ENCODE measurements at regions not wholly inside any gene's neighbourhood (a gene's known extent, or its start where the extent isn't known, plus 50 kb on each side); places are given as distances from the start of the nearest gene placed in this dataset.

GRCh38 chr13:44814836-44815235 lies 174.4 kb downstream of the NUFIP1 start:
- no peaks in the 10 kb centered on the region for H3K36me3 ChIP-seq (ENCODE audit: insufficient read depth, low read length)
- H3K27ac Mint-ChIP-seq = no peak overlapping the region
- ATAC-seq (ENCODE audit: poor library complexity) (no peak), DNase-seq (no peak)
- intact Hi-C loops (cut with DNase I, micrococcal nuclease) = loop anchor here in 1 of 2 experiments (10.0 kb wide), 1 partner anchor 330 kb away; no protein-coding TSS in a partner anchor
- no peaks in the 10 kb centered on the region for H3K27me3 Mint-ChIP-seq
- no peaks in the 10 kb centered on the region for H3K4me1 ChIP-seq (ENCODE audit: insufficient read depth, low read length)
- H3K27me3 ChIP-seq (ENCODE audit: control insufficient read depth in 1 of 2, insufficient read depth in 2 of 2, low read length in 2 of 2) = no peaks in the 10 kb centered on the region
- ChIA-PET POLR2A (no interaction called here), CTCF (no interaction called here)
- no peak overlapping the region for H3K27ac ChIP-seq (ENCODE audit: low read depth in 1 of 2, low read length in 2 of 2)
- H3K4me3 Mint-ChIP-seq = no peak overlapping the region
- no peaks in the 10 kb centered on the region for H3K36me3 Mint-ChIP-seq (ENCODE audit: low read depth)
- H3K4me3 ChIP-seq (ENCODE audit: low read length) = no peak overlapping the region
- H3K9me3 ChIP-seq (ENCODE audit: control insufficient read depth in 1 of 2, insufficient read depth in 1 of 2, low read length in 2 of 2) = no peaks in the 10 kb centered on the region
- no peaks in the 10 kb centered on the region for H3K9me3 Mint-ChIP-seq
- H3K4me1 Mint-ChIP-seq (ENCODE audit: low read depth) = no peaks in the 10 kb centered on the region
- TF ChIP-seq CTCF (IDR thresholded peaks at IDR 0.05) = no peak

GRCh38 chr13:44814161-44814560 lies 175.1 kb downstream of the NUFIP1 start:
- no peak overlapping the region for H3K4me3 ChIP-seq (ENCODE audit: low read length)
- no peaks in the 10 kb centered on the region for H3K27me3 Mint-ChIP-seq
- H3K4me3 Mint-ChIP-seq = no peak overlapping the region
- POLR2A ChIA-PET = no interaction called here
- no peaks in the 10 kb centered on the region for H3K4me1 Mint-ChIP-seq (ENCODE audit: low read depth)
- no peak for TF ChIP-seq CTCF (IDR thresholded peaks at IDR 0.05)
- no peaks in the 10 kb centered on the region for H3K36me3 Mint-ChIP-seq (ENCODE audit: low read depth)
- no peak overlapping the region for H3K27ac ChIP-seq (ENCODE audit: low read depth in 1 of 2, low read length in 2 of 2)
- no peaks in the 10 kb centered on the region for H3K36me3 ChIP-seq (ENCODE audit: insufficient read depth, low read length)
- CTCF ChIA-PET = no interaction called here
- H3K4me1 ChIP-seq (ENCODE audit: insufficient read depth, low read length) = no peaks in the 10 kb centered on the region
- H3K27ac Mint-ChIP-seq = no peak overlapping the region
- no peak for ATAC-seq (ENCODE audit: poor library complexity)
- intact Hi-C loops (cut with DNase I, micrococcal nuclease) = loop anchor here in 1 of 2 experiments (10.0 kb wide), 1 partner anchor 329 kb away; no protein-coding TSS in a partner anchor
- H3K9me3 Mint-ChIP-seq = no peaks in the 10 kb centered on the region
- DNase-seq = no peak
- no peaks in the 10 kb centered on the region for H3K27me3 ChIP-seq (ENCODE audit: control insufficient read depth in 1 of 2, insufficient read depth in 2 of 2, low read length in 2 of 2)
- H3K9me3 ChIP-seq (ENCODE audit: control insufficient read depth in 1 of 2, insufficient read depth in 1 of 2, low read length in 2 of 2) = no peaks in the 10 kb centered on the region

- CTCF ChIA-PET = no interaction called here
- ATAC-seq (ENCODE audit: poor library complexity) (no peak), DNase-seq (no peak)
- H3K4me1 ChIP-seq (ENCODE audit: insufficient read depth, low read length) = no peaks in the 10 kb centered on the region
- Mint-ChIP-seq H3K4me1 (ENCODE audit: low read depth) (no peaks in the 10 kb centered on the region), H3K9me3 (no peaks in the 10 kb centered on the region), H3K27me3 (no peaks in the 10 kb centered on the region), H3K4me3 (no peak overlapping the region), H3K27ac (no peak overlapping the region), H3K36me3 (ENCODE audit: low read depth) (no peaks in the 10 kb centered on the region)
- no peaks in the 10 kb centered on the region for H3K9me3 ChIP-seq (ENCODE audit: control insufficient read depth in 1 of 2, insufficient read depth in 1 of 2, low read length in 2 of 2)
- no peak overlapping the region for H3K27ac ChIP-seq (ENCODE audit: low read depth in 1 of 2, low read length in 2 of 2)
- POLR2A ChIA-PET = no interaction called here
- intact Hi-C loops (cut with DNase I, micrococcal nuclease) = loop anchor here in 1 of 2 experiments (10.0 kb wide), 1 partner anchor 328 kb away; no protein-coding TSS in a partner anchor
- no peak overlapping the region for H3K4me3 ChIP-seq (ENCODE audit: low read length)
- H3K27me3 ChIP-seq (ENCODE audit: control insufficient read depth in 1 of 2, insufficient read depth in 2 of 2, low read length in 2 of 2) = no peaks in the 10 kb centered on the region
- no peaks in the 10 kb centered on the region for H3K36me3 ChIP-seq (ENCODE audit: insufficient read depth, low read length)
- TF ChIP-seq CTCF (IDR thresholded peaks at IDR 0.05) = no peak
Observed at GRCh38 chr13:44812818-44813217, 176.5 kb downstream of the NUFIP1 start.

Data from CD4-positive, alpha-beta T cell (primary cell).